HUES48 (cell line): ENCODE measurements at regions not wholly inside any gene's neighbourhood (a gene's known extent, or its start where the extent isn't known, plus 50 kb on each side); places are given as distances from the start of the nearest gene placed in this dataset.

Experiments
- H3K27ac ChIP-seq: one replicate; pipeline ENCODE4 v1.7.0; 2013; ENCODE audit warnings: low read depth, low read length, inconsistent platforms
- H3K27me3 ChIP-seq: 2 replicates; pipeline ENCODE4 v1.6.1; 2013; ENCODE audit warnings: mild to moderate bottlenecking, low read length; ENCODE audit not compliant: control insufficient read depth, insufficient read depth
- H3K36me3 ChIP-seq: 2 replicates; pipeline ENCODE4 v1.6.1; 2013; ENCODE audit warnings: low read length; ENCODE audit not compliant: control insufficient read depth, insufficient read depth
- H3K4me1 ChIP-seq: 2 replicates; pipeline ENCODE4 v1.6.1; 2013; ENCODE audit warnings: mild to moderate bottlenecking, low read length; ENCODE audit not compliant: control insufficient read depth, insufficient read depth
- H3K4me3 ChIP-seq: 2 replicates; pipeline ENCODE4 v1.5.1; 2013; ENCODE audit warnings: mild to moderate bottlenecking, low read depth, low read length
- H3K9ac ChIP-seq: 2 replicates; pipeline ENCODE4 v1.6.1; 2013; ENCODE audit warnings: mild to moderate bottlenecking, low read depth, low read length, moderate library complexity
- H3K9me3 ChIP-seq: 2 replicates; pipeline ENCODE4 v1.6.1; 2013; ENCODE audit warnings: low read length; ENCODE audit not compliant: control insufficient read depth, insufficient read depth

GRCh38 chr6:82576284-82576683 is 212.7 kb downstream of the TPBG start:
- H3K9me3 ChIP-seq: peaks cover 9% of the 10 kb centered on the region; the same call in 1 of the 2 replicates
- no peak overlapping the region for H3K4me3 ChIP-seq
- peaks cover 10% of the 10 kb centered on the region for H3K4me1 ChIP-seq
- H3K36me3 ChIP-seq: no peaks in the 10 kb centered on the region
- H3K9ac ChIP-seq: no peak overlapping the region
- H3K27ac ChIP-seq: no peak overlapping the region
- no peaks in the 10 kb centered on the region for H3K27me3 ChIP-seq

DNA sequence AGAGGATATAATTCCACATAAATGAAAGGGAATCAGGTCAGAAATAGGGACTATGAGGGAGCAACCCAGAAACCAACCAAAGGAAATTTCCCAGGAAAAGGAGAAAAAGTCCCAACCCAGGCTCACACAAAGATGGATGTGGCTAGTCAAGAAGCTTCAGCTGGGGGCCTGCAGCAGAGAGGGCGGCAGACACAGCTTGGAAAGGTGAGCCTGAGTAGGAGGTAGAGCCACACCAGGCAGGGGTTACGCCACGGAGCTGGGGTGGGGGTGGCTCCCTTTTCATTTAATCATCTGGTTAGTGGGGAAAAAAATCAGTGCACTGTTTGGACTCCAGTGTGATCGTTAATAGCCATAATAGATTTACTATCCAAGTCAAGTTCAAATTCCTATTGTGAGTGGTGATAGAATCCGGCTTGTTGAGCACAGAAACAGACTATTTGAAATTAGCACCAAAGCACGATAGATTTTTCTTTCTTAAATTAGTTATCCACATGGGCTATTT is 220.6 kb downstream of the TPBG start:
- Histone ChIP-seq H3K9me3 (no peaks in the 10 kb centered on the region), H3K36me3 (no peaks in the 10 kb centered on the region), H3K4me1 (peaks cover 14% of the 10 kb centered on the region; the same call in 1 of the 2 replicates), H3K27me3 (no peaks in the 10 kb centered on the region), H3K9ac (no peak overlapping the region), H3K27ac (no peak overlapping the region), H3K4me3 (no peak overlapping the region)

GRCh38 chr6:82584856-82585255 is 221.2 kb downstream of the TPBG start:
- Histone ChIP-seq H3K27me3 (no peaks in the 10 kb centered on the region), H3K4me1 (peaks cover 17% of the 10 kb centered on the region), H3K27ac (no peak overlapping the region), H3K9ac (no peak overlapping the region), H3K36me3 (no peaks in the 10 kb centered on the region), H3K9me3 (no peaks in the 10 kb centered on the region), H3K4me3 (no peak overlapping the region)

GRCh38 chr6:82588020-82588419 is 224.4 kb downstream of the TPBG start:
- H3K36me3 ChIP-seq: no peaks in the 10 kb centered on the region
- no peak overlapping the region for H3K9ac ChIP-seq
- H3K4me1 ChIP-seq: peaks cover 12% of the 10 kb centered on the region
- no peaks in the 10 kb centered on the region for H3K27me3 ChIP-seq
- no peak overlapping the region for H3K4me3 ChIP-seq
- no peak overlapping the region for H3K27ac ChIP-seq
- no peaks in the 10 kb centered on the region for H3K9me3 ChIP-seq

DNA sequence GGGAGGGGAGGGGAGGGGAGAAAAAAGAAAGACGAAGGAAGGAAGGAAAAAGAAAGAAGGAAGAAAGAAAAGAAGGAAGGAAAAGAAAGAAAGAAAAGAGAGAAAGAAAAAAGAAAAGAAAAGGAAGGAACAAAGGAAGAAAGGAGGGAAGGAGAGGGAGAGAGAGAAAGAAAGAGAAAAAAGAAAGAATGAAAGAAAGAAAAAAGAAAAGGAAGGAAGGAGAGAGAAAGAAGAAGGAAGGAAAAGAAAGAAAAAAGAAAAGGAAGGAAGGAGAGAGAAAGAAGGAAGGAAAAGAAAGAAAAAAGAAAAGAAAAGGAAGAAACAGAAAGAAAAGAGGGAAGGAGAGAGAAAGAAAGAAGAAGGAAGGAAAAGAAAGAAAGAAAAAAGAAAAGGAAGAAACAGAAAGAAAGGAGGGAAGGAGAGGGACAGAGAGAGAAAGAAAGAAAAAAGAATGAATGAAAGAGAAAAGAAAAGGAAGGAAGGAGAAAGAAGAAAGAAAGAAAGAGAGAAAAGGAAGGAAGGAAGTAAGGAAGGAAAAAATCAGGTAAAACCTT is 225.3 kb downstream of the TPBG start:
- no peak overlapping the region for H3K27ac ChIP-seq
- H3K36me3 ChIP-seq: no peaks in the 10 kb centered on the region
- H3K27me3 ChIP-seq: no peaks in the 10 kb centered on the region
- H3K9me3 ChIP-seq: no peaks in the 10 kb centered on the region
- no peak overlapping the region for H3K4me3 ChIP-seq
- H3K9ac ChIP-seq: no peak overlapping the region
- peaks cover 5% of the 10 kb centered on the region for H3K4me1 ChIP-seq

- H3K4me3 ChIP-seq: no peak overlapping the region
- H3K9ac ChIP-seq: no peak overlapping the region
- peak overlapping the region; percentile 3 for H3K27ac ChIP-seq
- no peaks in the 10 kb centered on the region for H3K9me3 ChIP-seq
- no peaks in the 10 kb centered on the region for H3K27me3 ChIP-seq
- peaks cover 3% of the 10 kb centered on the region for H3K4me1 ChIP-seq
- no peaks in the 10 kb centered on the region for H3K36me3 ChIP-seq
These were observed 226.0 kb downstream of the TPBG start for GRCh38 chr6:82589509-82590206.

DNA sequence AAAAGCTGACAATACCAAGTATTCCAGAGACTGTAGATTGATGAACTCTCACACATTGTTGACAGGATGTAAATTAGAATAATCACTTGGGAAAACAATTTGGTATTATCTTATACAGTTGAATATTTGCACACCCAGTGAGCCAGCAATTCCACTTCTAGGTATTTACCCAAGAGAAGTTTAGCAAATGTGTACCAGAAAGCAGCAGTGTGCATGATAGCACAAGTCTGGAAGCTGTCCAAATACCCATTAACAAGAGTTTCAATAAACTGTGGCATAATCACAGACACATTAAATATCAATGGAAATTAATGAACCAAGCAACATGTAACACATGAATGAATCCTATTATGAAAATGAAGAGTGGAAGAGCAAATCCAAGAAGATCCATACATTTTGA is 233.6 kb downstream of the TPBG start:
- Histone ChIP-seq H3K27ac (no peak overlapping the region), H3K9ac (no peak overlapping the region)

DNA sequence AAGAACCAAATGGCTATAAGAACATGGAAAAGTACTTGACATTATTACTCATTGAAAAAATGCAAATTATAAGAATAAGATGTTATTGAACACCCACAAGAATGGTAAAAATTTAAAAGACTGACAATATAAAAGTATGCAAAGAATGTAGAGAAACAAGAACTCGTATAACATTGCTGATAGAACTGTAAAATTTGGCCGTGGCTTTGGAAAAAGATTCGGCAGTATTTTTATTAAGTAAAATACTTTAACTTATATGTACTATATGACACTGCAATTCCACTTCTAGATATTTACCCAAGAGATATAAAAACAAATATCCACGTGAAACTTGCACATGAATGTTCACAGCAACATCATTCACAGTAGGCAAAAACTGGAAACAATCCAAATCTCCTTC is 239.2 kb downstream of the TPBG start:
- no peak overlapping the region for H3K9ac ChIP-seq
- H3K36me3 ChIP-seq: no peaks in the 10 kb centered on the region
- H3K27ac ChIP-seq: no peak overlapping the region
- no peak overlapping the region for H3K4me3 ChIP-seq
- 0 out of 2 replicates have a peak, but pooled peaks cover under 1% of the 10 kb centered on the region for H3K4me1 ChIP-seq
- no peaks in the 10 kb centered on the region for H3K27me3 ChIP-seq
- no peaks in the 10 kb centered on the region for H3K9me3 ChIP-seq

More for the DNA sequence above, 233.6 kb downstream of the TPBG start:
- no peaks in the 10 kb centered on the region for H3K36me3 ChIP-seq
- no peaks in the 10 kb centered on the region for H3K27me3 ChIP-seq
- H3K4me1 ChIP-seq: no peaks in the 10 kb centered on the region
- no peak overlapping the region for H3K4me3 ChIP-seq
- H3K9me3 ChIP-seq: no peaks in the 10 kb centered on the region

GRCh38 chr6:82603871-82604270 is 240.3 kb downstream of the TPBG start:
- Histone ChIP-seq H3K27ac (no peak overlapping the region), H3K4me3 (no peak overlapping the region), H3K9ac (no peak overlapping the region), H3K9me3 (no peaks in the 10 kb centered on the region), H3K27me3 (no peaks in the 10 kb centered on the region), H3K36me3 (no peaks in the 10 kb centered on the region), H3K4me1 (peaks cover 6% of the 10 kb centered on the region; the same call in 1 of the 2 replicates)

GRCh38 chr6:82607998-82608725 is 244.5 kb downstream of the TPBG start:
- peak overlapping the region; percentile 52 for H3K27ac ChIP-seq
- peaks cover 6% of the 10 kb centered on the region for H3K4me1 ChIP-seq
- no peaks in the 10 kb centered on the region for H3K36me3 ChIP-seq
- H3K9ac ChIP-seq: no peak overlapping the region
- no peak overlapping the region for H3K4me3 ChIP-seq
- no peaks in the 10 kb centered on the region for H3K9me3 ChIP-seq
- H3K27me3 ChIP-seq: no peaks in the 10 kb centered on the region

- Histone ChIP-seq H3K9ac (no peak overlapping the region), H3K36me3 (no peaks in the 10 kb centered on the region), H3K27ac (peak overlapping the region; percentile 52), H3K4me1 (peaks cover 6% of the 10 kb centered on the region), H3K9me3 (no peaks in the 10 kb centered on the region), H3K4me3 (no peak overlapping the region), H3K27me3 (no peaks in the 10 kb centered on the region)
These were observed 245.2 kb downstream of the TPBG start for GRCh38 chr6:82608781-82609180.
